K562 (cell line): ENCODE measurements at regions not wholly inside any gene's neighbourhood (a gene's known extent, or its start where the extent isn't known, plus 50 kb on each side); places are given as distances from the start of the nearest gene placed in this dataset.
A peak's percentile ranks its signal among the peaks of the same experiment; 100 is the strongest.

Source experiments
- ATAC-seq: fragments of 200-7000 bp; cut with Tn5 transposase; 3 replicates; pipeline ENCODE4 v1.9.1; 2020; ENCODE audit warnings: moderate library complexity
- BruUV-seq: library from RNA; stranded (reverse); fragments of 400-500 nt; replicated peaks from 2 replicates; lab custom pipeline; 2021; lab: Mats Ljungman, UMichigan
- CTCF ChIA-PET: fragments of 300-600 bp; formaldehyde crosslinking; extraction: SDS; loops from one replicate; lab custom pipeline; 2021; ENCODE audit warnings: low intra/inter-chr PET ratio; lab: Yijun Ruan, JAX
- POLR2A ChIA-PET: fragments of 300-600, 350-650 bp; sonication (Branson Sonifier 250); formaldehyde crosslinking; extraction: SDS; loops from one replicate; lab custom pipeline; 2021; ENCODE audit warnings: antibody characterized with exemption, inconsistent platforms; lab: Yijun Ruan, JAX
- DNase-seq, 4 experiments: peaks; one replicate each; pipeline versions ENCODE4 v3.0.0 to v3.0.0-alpha.2; 2011 to 2018; ENCODE audit warnings: low spot score in 3 of 4, mixed read lengths in 3 of 4; ENCODE audit errors: extremely low read depth in 1 of 4
- FAIRE-seq: peaks from 2 replicates; lab custom pipeline; 2011; peaks lifted over from hg19 to GRCh38; lab: Jason Lieb, UNC
- H2AFZ ChIP-seq: 2 replicates; pipeline ENCODE4 v1.6.0; 2011; ENCODE audit warnings: low read depth, low read length, control low read depth, inconsistent platforms
- H3K27ac ChIP-seq: fragments of 200-600 bp; 3 replicates; pipeline ENCODE4 v1.8.0; 2011; ENCODE audit warnings: low read depth, mild to moderate bottlenecking, control low read depth, inconsistent platforms, low read length, moderate library complexity, mixed read lengths; ENCODE audit errors: extremely low read depth
- H3K27me3 ChIP-seq, 2 experiments: fragments of 300-600 bp in 1 of 2; 2 replicates in 1 of 2; 3 replicates in 1 of 2; pipeline versions ENCODE4 v1.6.0 to v1.8.0; 2011; ENCODE audit warnings: inconsistent platforms in 2 of 2, low read length in 2 of 2, mild to moderate bottlenecking in 1 of 2, mixed read lengths in 1 of 2, moderate library complexity in 1 of 2; ENCODE audit not compliant: control insufficient read depth in 2 of 2, insufficient read depth in 2 of 2
- H3K36me3 ChIP-seq: fragments of 300-600 bp; 3 replicates; pipeline ENCODE4 v1.8.0; 2011; ENCODE audit warnings: mild to moderate bottlenecking, low read length, inconsistent platforms; ENCODE audit not compliant: control insufficient read depth, insufficient read depth
- H3K4me1 ChIP-seq, 2 experiments: fragments of 200-600 bp in 1 of 2; replicated peaks in 1 of 2; 2 replicates in 1 of 2; 3 replicates in 1 of 2; pipeline versions ENCODE4 v1.5.1 to v1.8.0; 2011; ENCODE audit warnings: inconsistent platforms in 2 of 2, low read length in 2 of 2, mild to moderate bottlenecking in 1 of 2, mixed read lengths in 1 of 2, moderate library complexity in 1 of 2; ENCODE audit not compliant: control insufficient read depth in 2 of 2, insufficient read depth in 2 of 2
- H3K4me2 ChIP-seq: 2 replicates; pipeline ENCODE4 v1.6.1; 2011; ENCODE audit warnings: low read length, control low read depth, inconsistent platforms, mixed read lengths; ENCODE audit not compliant: insufficient read depth
- H3K4me3 ChIP-seq: fragments of 200-600 bp; sonication (generic), shearing (Covaris generic); 2 replicates; pipeline ENCODE4 v1.5.1; 2016; ENCODE audit warnings: control low read depth, inconsistent platforms
- H3K79me2 ChIP-seq: fragments of 200-600 bp; 3 replicates; pipeline ENCODE4 v1.8.0; 2011; ENCODE audit warnings: low read length, inconsistent platforms; ENCODE audit not compliant: control insufficient read depth, insufficient read depth
- H3K9ac ChIP-seq, 2 experiments: 2 replicates each; pipeline versions ENCODE4 v1.6.0 to v1.6.1; 2011; ENCODE audit warnings: low read depth in 2 of 2, low read length in 2 of 2, control low read depth in 1 of 2, inconsistent platforms in 1 of 2, mild to moderate bottlenecking in 1 of 2, mixed read lengths in 1 of 2; ENCODE audit not compliant: insufficient read depth in 1 of 2
- H3K9me1 ChIP-seq: one replicate; pipeline ENCODE4 v1.6.0; 2011; ENCODE audit warnings: inconsistent platforms, mild to moderate bottlenecking, low read length, moderate library complexity; ENCODE audit not compliant: control insufficient read depth, insufficient read depth
- H3K9me3 ChIP-seq: replicated peaks from 2 replicates; pipeline ENCODE4 v1.5.1; 2011; ENCODE audit warnings: low read depth, low read length, inconsistent platforms; ENCODE audit not compliant: control insufficient read depth, insufficient read depth
- H4K20me1 ChIP-seq: replicated peaks from 2 replicates; pipeline ENCODE4 v1.6.1; 2011; ENCODE audit warnings: low read length, inconsistent platforms, mixed read lengths; ENCODE audit not compliant: control insufficient read depth, insufficient read depth
- ARID3B ChIP-seq: fragments of 250-450 bp; sonication (Bioruptor Pico); IDR thresholded peaks from 2 replicates; pipeline ENCODE4 v1.4.0; 2020; ENCODE audit warnings: borderline replicate concordance
- BCLAF1 ChIP-seq, 2 experiments: fragments of 450-650 bp in 1 of 2; IDR thresholded peaks; 2 replicates each; pipeline ENCODE4 v1.6.1; 2011 to 2017; ENCODE audit warnings: low read depth in 2 of 2, antibody characterized with exemption in 1 of 2, borderline replicate concordance in 1 of 2, low read length in 1 of 2, mild to moderate bottlenecking in 1 of 2, mixed read lengths in 1 of 2; ENCODE audit not compliant: control insufficient read depth in 1 of 2
- C11orf30 ChIP-seq: fragments of 450-650 bp; IDR thresholded peaks from 2 replicates; pipeline ENCODE4 v1.6.1; 2016; ENCODE audit warnings: low read depth, mild to moderate bottlenecking
- POLR2H ChIP-seq: IDR thresholded peaks from 2 replicates; pipeline ENCODE4 v1.6.1; 2016; ENCODE audit warnings: missing genetic modification characterization, low read depth, mild to moderate bottlenecking, control low read depth, missing compliant biosample characterization, moderate library complexity
- RAD51 ChIP-seq: fragments of 450-650 bp; IDR thresholded peaks from 2 replicates; pipeline ENCODE4 v1.7.1; 2016; ENCODE audit warnings: low read depth, mild to moderate bottlenecking, borderline replicate concordance
- RBM14 ChIP-seq: fragments of 200-400 bp; formaldehyde crosslinking; IDR thresholded peaks from 2 replicates; pipeline ENCODE4 v1.6.1; 2018; ENCODE audit warnings: low read depth, mild to moderate bottlenecking, low read length, moderate library complexity, borderline replicate concordance; ENCODE audit not compliant: insufficient read depth
- WGBS: fragments of 100-300 bp; shearing (Covaris generic); methylation state at CpG from one replicate; pipeline ENCODE4 v1.1.6; 2016; ENCODE audit warnings: low coverage, mixed read lengths; ENCODE audit not compliant: insufficient coverage; ENCODE audit errors: missing lambda C conversion rate; 5-methylcytosine and 5-hydroxymethylcytosine counted together
- in situ Hi-C: fragments of 300-500 bp; cut with MboI; formaldehyde crosslinking; loops from 4 replicates; pipeline ENCODE4 v1.15.0; 2018; ENCODE audit warnings: inconsistent platforms, mixed read lengths
- intact Hi-C: fragments of 100-400 bp; cut with micrococcal nuclease; formaldehyde crosslinking; loops from 2 replicates; pipeline ENCODE4 v1.14.2; 2022

- peak; percentile 50 for TF ChIP-seq RAD51
- peak; percentile 8 for TF ChIP-seq POLR2H (tag)
- no peak for TF ChIP-seq BCLAF1 (IDR thresholded peaks at IDR 0.05; ENCODE audit: borderline replicate concordance in 1 of 2, control insufficient read depth in 1 of 2, low read depth in 2 of 2, low read length in 1 of 2)
- TF ChIP-seq ARID3B (CRISPR knock-in tag): no peak
- TF ChIP-seq C11orf30: no peak
These were observed 64.9 kb downstream of the IARS1 start (continued) for GRCh38 chr9:92228628-92229027.

GRCh38 chr9:92224177-92224576 lies 69.3 kb downstream of the IARS1 start:
- Histone ChIP-seq H3K4me1 (no peaks in the 10 kb centered on the region), H3K27ac (no peak overlapping the region), H3K9me3 (no peaks in the 10 kb centered on the region), H3K9ac (no peak overlapping the region), H3K9me1 (no peaks in the 10 kb centered on the region), H3K36me3 (peaks cover 76% of the 10 kb centered on the region), H3K79me2 (peaks cover 14% of the 10 kb centered on the region), H3K4me3 (no peak overlapping the region), H3K4me2 (no peak overlapping the region), H4K20me1 (no peaks in the 10 kb centered on the region), H2AFZ (no peak overlapping the region), H3K27me3 (no peaks in the 10 kb centered on the region)
- intact Hi-C loops: no loop called here
- POLR2A ChIA-PET: interaction anchor here (0.9 to 2.5 kb wide), 2 partner anchors 11 to 76 kb away, joined by 3 to 13 read pairs; no protein-coding TSS in a partner anchor
- 92% methylated on average over 4 of the region's 4 CpGs for WGBS
- no TSS peak for BruUV-seq
- in situ Hi-C loops: no loop called here
- no peak for TF ChIP-seq RBM14
- DNase-seq (no peak), ATAC-seq (no peak), FAIRE-seq (no peak)
- CTCF ChIA-PET: no interaction called here
